Lower lobe of right lung (tissue), 2 donors: ENCODE measurements at regions not wholly inside any gene's neighbourhood (a gene's known extent, or its start where the extent isn't known, plus 50 kb on each side); places are given as distances from the start of the nearest gene placed in this dataset.

Experiments used
- ATAC-seq, 2 donors: fragments of 200-7000 bp; cut with Tn5 transposase; one replicate each; pipeline ENCODE4 v1.9.1; 2020 to 2022; ENCODE audit warnings: mild to moderate bottlenecking in 2 of 2, moderate library complexity in 2 of 2
- DNase-seq: peaks from one replicate; pipeline ENCODE4 v3.0.0-alpha.2; 2020
- H3K27ac ChIP-seq: fragments of 200-600 bp; one replicate; pipeline ENCODE4 v1.8.0; 2022
- H3K27me3 ChIP-seq: fragments of 200-600 bp; one replicate; pipeline ENCODE4 v1.8.0; 2022; ENCODE audit warnings: low read depth
- H3K36me3 ChIP-seq: fragments of 200-600 bp; one replicate; pipeline ENCODE4 v1.8.0; 2022; ENCODE audit warnings: mild to moderate bottlenecking
- H3K4me1 ChIP-seq: fragments of 200-600 bp; one replicate; pipeline ENCODE4 v1.8.0; 2022
- H3K4me3 ChIP-seq: fragments of 200-600 bp; one replicate; pipeline ENCODE4 v1.8.0; 2022; ENCODE audit warnings: mild to moderate bottlenecking
- H3K9me3 ChIP-seq: fragments of 200-600 bp; one replicate; pipeline ENCODE4 v1.8.0; 2022
- CTCF ChIP-seq: fragments of 200-600 bp; IDR thresholded peaks from one replicate; pipeline ENCODE4 v1.8.0; 2022; ENCODE audit warnings: antibody characterized with exemption, mild to moderate bottlenecking
- intact Hi-C: fragments of 100-400 bp; cut with DNase I; formaldehyde crosslinking; loops from one replicate; pipeline ENCODE4 v1.11.0; 2022
- donor health status: DM: no; HTN: yes; CAD: no; lungs with severe emphysema.

- no peak for TF ChIP-seq CTCF
- no peak overlapping the region for H3K27ac ChIP-seq
- DNase-seq (no peak), ATAC-seq (no peak)
- intact Hi-C loops, result no loop called here
- no peaks in the 10 kb centered on the region for H3K4me1 ChIP-seq
- no peaks in the 10 kb centered on the region for H3K9me3 ChIP-seq
- H3K4me3 ChIP-seq, result no peak overlapping the region
- H3K36me3 ChIP-seq, result no peaks in the 10 kb centered on the region
- no peaks in the 10 kb centered on the region for H3K27me3 ChIP-seq
Observed at GRCh38 chr4:110675426-110675825, 52.5 kb upstream of the PITX2 start.

- TF ChIP-seq CTCF, result no peak
- H3K27ac ChIP-seq, result no peak overlapping the region
- no peaks in the 10 kb centered on the region for H3K36me3 ChIP-seq
- H3K4me3 ChIP-seq, result no peak overlapping the region
- no peak for DNase-seq
- H3K9me3 ChIP-seq, result no peaks in the 10 kb centered on the region
- ATAC-seq, result no peak
- H3K4me1 ChIP-seq, result no peaks in the 10 kb centered on the region
- H3K27me3 ChIP-seq, result no peaks in the 10 kb centered on the region
- intact Hi-C loops, result no loop called here
Observed at GRCh38 chr4:110676241-110676640, 53.4 kb upstream of the PITX2 start.

- DNase-seq, result no peak
- intact Hi-C loops, result no loop called here
- H3K9me3 ChIP-seq, result no peaks in the 10 kb centered on the region
Observed at GRCh38 chr4:110678517-110679227, 55.8 kb upstream of the PITX2 start.

GRCh38 chr4:110680265-110680664 lies 57.4 kb upstream of the PITX2 start:
- H3K4me3 ChIP-seq, result no peak overlapping the region
- DNase-seq (no peak), ATAC-seq (no peak)
- H3K27ac ChIP-seq, result no peak overlapping the region
- no peak for TF ChIP-seq CTCF
- no peaks in the 10 kb centered on the region for H3K27me3 ChIP-seq
- no peaks in the 10 kb centered on the region for H3K36me3 ChIP-seq
- no peaks in the 10 kb centered on the region for H3K4me1 ChIP-seq
- intact Hi-C loops, result no loop called here
- H3K9me3 ChIP-seq, result no peaks in the 10 kb centered on the region

More at GRCh38 chr4:110678517-110679227, 55.8 kb upstream of the PITX2 start:
- H3K4me1 ChIP-seq, result no peaks in the 10 kb centered on the region
- H3K36me3 ChIP-seq, result no peaks in the 10 kb centered on the region
- TF ChIP-seq CTCF, result no peak
- no peak for ATAC-seq
- H3K27ac ChIP-seq, result no peak overlapping the region
- H3K27me3 ChIP-seq, result no peaks in the 10 kb centered on the region
- H3K4me3 ChIP-seq, result no peak overlapping the region

GRCh38 chr4:110681381-110681780 lies 58.5 kb upstream of the PITX2 start:
- H3K27ac ChIP-seq, result no peak overlapping the region
- no peak for TF ChIP-seq CTCF
- ATAC-seq (no peak), DNase-seq (no peak)
- H3K9me3 ChIP-seq, result no peaks in the 10 kb centered on the region
- no peaks in the 10 kb centered on the region for H3K4me1 ChIP-seq
- intact Hi-C loops, result no loop called here
- no peaks in the 10 kb centered on the region for H3K36me3 ChIP-seq
- H3K27me3 ChIP-seq, result no peaks in the 10 kb centered on the region
- H3K4me3 ChIP-seq, result no peak overlapping the region
